Testis (tissue), 2 donors: ENCODE measurements at regions not wholly inside any gene's neighbourhood (a gene's known extent, or its start where the extent isn't known, plus 50 kb on each side); places are given as distances from the start of the nearest gene placed in this dataset.

Experiments
- DNase-seq: peaks from one replicate; pipeline ENCODE4 v3.0.0-alpha.2; 2019
- H3K27ac ChIP-seq, 2 donors: fragments of 200-600 bp; sonication (generic); one replicate each; pipeline ENCODE4 v1.5.1; 2019
- H3K27me3 ChIP-seq: fragments of 200-600 bp; sonication (generic); one replicate; pipeline ENCODE4 v1.5.1; 2019
- H3K36me3 ChIP-seq: fragments of 200-600 bp; sonication (generic); one replicate; pipeline ENCODE4 v1.5.1; 2017; ENCODE audit warnings: low read depth; ENCODE audit errors: missing control alignments
- H3K4me1 ChIP-seq: fragments of 200-600 bp; sonication (generic); one replicate; pipeline ENCODE4 v1.5.1; 2019
- H3K4me3 ChIP-seq, 2 donors: fragments of 200-600 bp; sonication (generic); one replicate each; pipeline ENCODE4 v1.5.1; 2017 to 2019
- H3K9me3 ChIP-seq: fragments of 200-600 bp; sonication (generic); one replicate; pipeline ENCODE4 v1.5.1; 2017
- POLR2A ChIP-seq: fragments of 450-650 bp; IDR thresholded peaks from one replicate; pipeline ENCODE4 v1.6.1; 2017; ENCODE audit warnings: antibody characterized with exemption, mild to moderate bottlenecking, moderate library complexity
- WGBS, 2 donors: methylation state at CpG; one replicate each; pipeline ENCODE4 v1.1.5; 2018; 5-methylcytosine and 5-hydroxymethylcytosine counted together
- intact Hi-C: fragments of 100-400 bp; cut with DNase I; formaldehyde crosslinking; loops from one replicate; pipeline ENCODE4 v1.15.1; 2023; ENCODE audit warnings: low total_unique reads
- TF ChIP-seq, protein P1 (sequence below), 3 experiments: fragments of 450-650 bp in 2 of 3; fragments of 200-600 bp in 1 of 3; sonication (generic) in 1 of 3; IDR thresholded peaks; one replicate each; pipeline ENCODE4 v1.5.1; 2016 to 2019; ENCODE audit warnings: antibody characterized with exemption in 3 of 3, mild to moderate bottlenecking in 2 of 3, moderate library complexity in 1 of 3

DNA sequence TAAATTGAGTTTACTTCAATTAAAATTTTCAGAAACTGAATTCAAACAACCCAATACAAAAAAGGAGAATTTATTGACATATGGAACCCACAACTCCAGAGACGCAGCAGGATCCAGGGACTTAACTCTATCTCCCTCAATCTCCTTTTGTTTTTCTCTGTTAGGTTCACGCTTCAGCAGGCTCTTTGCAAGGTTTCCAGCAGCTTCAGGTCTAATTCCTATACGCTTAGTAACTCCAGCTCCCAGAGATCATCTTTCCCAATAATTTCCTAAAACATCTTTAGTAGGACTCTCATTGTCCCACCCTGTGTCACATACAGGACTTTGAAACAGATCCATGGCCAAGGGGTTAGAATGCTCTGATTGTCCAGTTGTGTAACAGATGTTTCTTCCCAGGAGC is 175.2 kb downstream of the RMST start:
- Histone ChIP-seq H3K4me1 (no peaks in the 10 kb centered on the region), H3K9me3 (no peaks in the 10 kb centered on the region), H3K27ac (no peak overlapping the region), H3K36me3 (no peaks in the 10 kb centered on the region), H3K27me3 (no peaks in the 10 kb centered on the region), H3K4me3 (no peak overlapping the region)
- intact Hi-C loops, result no loop called here
- TF ChIP-seq POLR2A, result no peak
- TF ChIP-seq, protein P1, sequence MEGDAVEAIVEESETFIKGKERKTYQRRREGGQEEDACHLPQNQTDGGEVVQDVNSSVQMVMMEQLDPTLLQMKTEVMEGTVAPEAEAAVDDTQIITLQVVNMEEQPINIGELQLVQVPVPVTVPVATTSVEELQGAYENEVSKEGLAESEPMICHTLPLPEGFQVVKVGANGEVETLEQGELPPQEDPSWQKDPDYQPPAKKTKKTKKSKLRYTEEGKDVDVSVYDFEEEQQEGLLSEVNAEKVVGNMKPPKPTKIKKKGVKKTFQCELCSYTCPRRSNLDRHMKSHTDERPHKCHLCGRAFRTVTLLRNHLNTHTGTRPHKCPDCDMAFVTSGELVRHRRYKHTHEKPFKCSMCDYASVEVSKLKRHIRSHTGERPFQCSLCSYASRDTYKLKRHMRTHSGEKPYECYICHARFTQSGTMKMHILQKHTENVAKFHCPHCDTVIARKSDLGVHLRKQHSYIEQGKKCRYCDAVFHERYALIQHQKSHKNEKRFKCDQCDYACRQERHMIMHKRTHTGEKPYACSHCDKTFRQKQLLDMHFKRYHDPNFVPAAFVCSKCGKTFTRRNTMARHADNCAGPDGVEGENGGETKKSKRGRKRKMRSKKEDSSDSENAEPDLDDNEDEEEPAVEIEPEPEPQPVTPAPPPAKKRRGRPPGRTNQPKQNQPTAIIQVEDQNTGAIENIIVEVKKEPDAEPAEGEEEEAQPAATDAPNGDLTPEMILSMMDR (IDR thresholded peaks at IDR 0.05), result no peak
- DNase-seq, result no peak
- WGBS, 2 donors, result 76 to 91% methylated on average over 3 of the region's 3 CpGs

- no peaks in the 10 kb centered on the region for H3K4me1 ChIP-seq
- no peaks in the 10 kb centered on the region for H3K27me3 ChIP-seq
- no peaks in the 10 kb centered on the region for H3K36me3 ChIP-seq
- TF ChIP-seq, protein P1 (IDR thresholded peaks at IDR 0.05), result no peak
- TF ChIP-seq POLR2A, result no peak
- DNase-seq, result no peak
- no peak overlapping the region for H3K4me3 ChIP-seq
- 67 to 78% methylated on average over 2 of the region's 2 CpGs for WGBS, 2 donors
- no peaks in the 10 kb centered on the region for H3K9me3 ChIP-seq
- no peak overlapping the region for H3K27ac ChIP-seq
- intact Hi-C loops, result no loop called here
These were observed 176.1 kb downstream of the RMST start for GRCh38 chr12:97638739-97639138.

DNA sequence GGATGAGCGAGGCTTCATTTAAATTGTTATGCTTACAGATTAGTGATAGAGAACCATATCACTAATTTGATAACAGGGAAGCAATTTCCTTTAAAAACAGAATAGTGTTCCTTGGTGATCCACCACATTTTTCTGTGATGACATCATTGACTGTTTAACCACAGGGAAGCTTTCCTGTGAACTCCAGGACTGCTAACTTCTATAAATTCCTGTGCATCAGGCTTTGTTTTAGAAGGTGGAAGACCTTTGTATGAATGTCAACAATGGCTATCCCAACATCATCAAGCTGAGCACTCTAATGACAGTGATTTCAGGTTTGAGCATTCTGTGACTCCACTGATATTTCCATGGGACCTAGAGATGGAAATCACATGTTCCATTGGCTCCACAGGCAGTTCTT is 177.1 kb downstream of the RMST start:
- intact Hi-C loops, result no loop called here

DNA sequence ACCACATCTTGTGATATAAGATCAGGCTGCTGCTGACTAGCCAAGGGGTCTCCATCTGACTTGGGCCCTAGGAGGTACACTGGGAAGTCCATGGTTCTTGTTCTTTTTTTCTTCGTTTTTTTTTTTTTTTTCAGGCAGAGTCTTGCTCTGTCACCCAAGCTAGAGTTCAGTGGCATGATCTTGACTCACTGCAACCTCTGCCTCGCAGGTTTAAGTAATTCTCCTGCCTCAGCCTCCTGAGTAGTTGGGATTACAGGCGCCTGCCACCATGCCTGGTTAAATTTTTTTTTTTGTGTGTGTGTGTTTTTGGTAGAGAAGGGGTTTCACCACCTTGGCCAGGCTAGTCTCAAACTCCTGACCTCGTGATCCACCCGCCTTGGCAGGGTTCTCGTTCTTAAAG is 178.2 kb downstream of the RMST start:
- WGBS, 2 donors, result 89 to 94% methylated on average over 6 of the region's 6 CpGs
- intact Hi-C loops, result no loop called here
- Histone ChIP-seq H3K4me3 (no peak overlapping the region), H3K27ac (no peak overlapping the region), H3K4me1 (no peaks in the 10 kb centered on the region), H3K36me3 (no peaks in the 10 kb centered on the region), H3K27me3 (no peaks in the 10 kb centered on the region), H3K9me3 (no peaks in the 10 kb centered on the region)
- DNase-seq, result no peak
- TF ChIP-seq, protein P1 (IDR thresholded peaks at IDR 0.05), result no peak
- TF ChIP-seq POLR2A, result no peak

More for the DNA sequence above, 177.1 kb downstream of the RMST start:
- WGBS, 2 donors, result 79 to 83% methylated on average over 1 of the region's 1 CpG
- Histone ChIP-seq H3K27me3 (no peaks in the 10 kb centered on the region), H3K27ac (no peak overlapping the region), H3K36me3 (no peaks in the 10 kb centered on the region), H3K4me1 (no peaks in the 10 kb centered on the region), H3K4me3 (no peak overlapping the region), H3K9me3 (no peaks in the 10 kb centered on the region)
- no peak for DNase-seq
- TF ChIP-seq POLR2A, result no peak
- TF ChIP-seq, protein P1 (IDR thresholded peaks at IDR 0.05), result no peak

DNA sequence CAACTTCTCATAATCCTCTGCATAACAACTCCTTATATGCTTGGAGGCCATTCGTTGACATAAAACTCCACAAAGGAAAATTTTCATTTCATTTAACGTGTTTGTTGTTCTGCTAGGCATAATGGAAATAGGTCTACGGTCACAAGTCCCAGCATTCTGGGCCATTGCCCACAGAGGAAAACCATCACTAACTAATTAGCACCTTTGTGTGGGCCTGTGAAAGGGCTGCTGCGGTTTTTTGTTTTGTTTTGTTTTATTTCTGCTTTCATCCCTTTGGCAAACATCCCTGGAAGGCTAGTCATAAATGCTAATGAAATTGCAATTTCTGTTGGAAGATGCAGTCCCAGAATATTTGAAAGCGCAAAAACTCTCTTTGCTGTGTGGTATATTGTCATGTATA is 180.3 kb downstream of the RMST start:
- Histone ChIP-seq H3K4me1 (no peaks in the 10 kb centered on the region), H3K9me3 (no peaks in the 10 kb centered on the region), H3K27me3 (no peaks in the 10 kb centered on the region), H3K4me3 (no peak overlapping the region), H3K27ac (no peak overlapping the region), H3K36me3 (no peaks in the 10 kb centered on the region)
- WGBS, 2 donors, result 78% methylated on average over 5 of the region's 5 CpGs
- no peak for DNase-seq
- intact Hi-C loops, result no loop called here
- no peak for TF ChIP-seq POLR2A
- TF ChIP-seq, protein P1 (IDR thresholded peaks at IDR 0.05), result no peak
